Vagina (tissue), 2 donors: ENCODE measurements at regions not wholly inside any gene's neighbourhood (a gene's known extent, or its start where the extent isn't known, plus 50 kb on each side); places are given as distances from the start of the nearest gene placed in this dataset.

Experiments
- DNase-seq, 2 donors: peaks; one replicate each; pipeline ENCODE4 v3.0.0-alpha.2; 2017; ENCODE audit errors: extremely low spot score in 2 of 2
- H3K27ac ChIP-seq: fragments of 200-600 bp; sonication (generic); one replicate; pipeline ENCODE4 v1.5.1; 2019
- H3K27me3 ChIP-seq: fragments of 200-600 bp; sonication (generic); one replicate; pipeline ENCODE4 v1.5.1; 2019
- H3K36me3 ChIP-seq, 2 donors: fragments of 200-600 bp; sonication (generic); one replicate each; pipeline ENCODE4 v1.5.1; 2017 to 2019
- H3K4me1 ChIP-seq: fragments of 200-600 bp; sonication (generic); one replicate; pipeline ENCODE4 v1.5.1; 2019
- H3K4me3 ChIP-seq, 2 donors: fragments of 200-600 bp; sonication (generic); 1 replicate in 1 of 2; 2 replicates in 1 of 2; pipeline ENCODE4 v1.5.1; 2016 to 2019
- H3K9me3 ChIP-seq: fragments of 200-600 bp; sonication (generic); one replicate; pipeline ENCODE4 v1.5.1; 2019
- POLR2A ChIP-seq, 2 donors: fragments of 450-650 bp; IDR thresholded peaks; one replicate each; pipeline ENCODE4 v1.6.1; 2017; ENCODE audit warnings: antibody characterized with exemption in 2 of 2, mild to moderate bottlenecking in 2 of 2, moderate library complexity in 2 of 2
- POLR2AphosphoS5 ChIP-seq, 2 donors: sonication (generic); formaldehyde crosslinking; IDR thresholded peaks; one replicate each; pipeline ENCODE4 v1.9.0; 2017; ENCODE audit warnings: antibody characterized with exemption in 2 of 2, mild to moderate bottlenecking in 2 of 2, low read depth in 1 of 2; ENCODE audit not compliant: insufficient read depth in 1 of 2
- intact Hi-C: fragments of 100-400 bp; cut with DNase I; formaldehyde crosslinking; loops from one replicate; pipeline ENCODE4 v1.15.1; 2023
- TF ChIP-seq, protein P1 (sequence below), 3 experiments: fragments of 450-650 bp in 2 of 3; fragments of 200-600 bp in 1 of 3; sonication (generic) in 1 of 3; IDR thresholded peaks; one replicate each; pipeline ENCODE4 v1.5.1; 2017 to 2019; ENCODE audit warnings: antibody characterized with exemption in 3 of 3, mild to moderate bottlenecking in 2 of 3, moderate library complexity in 2 of 3

DNA sequence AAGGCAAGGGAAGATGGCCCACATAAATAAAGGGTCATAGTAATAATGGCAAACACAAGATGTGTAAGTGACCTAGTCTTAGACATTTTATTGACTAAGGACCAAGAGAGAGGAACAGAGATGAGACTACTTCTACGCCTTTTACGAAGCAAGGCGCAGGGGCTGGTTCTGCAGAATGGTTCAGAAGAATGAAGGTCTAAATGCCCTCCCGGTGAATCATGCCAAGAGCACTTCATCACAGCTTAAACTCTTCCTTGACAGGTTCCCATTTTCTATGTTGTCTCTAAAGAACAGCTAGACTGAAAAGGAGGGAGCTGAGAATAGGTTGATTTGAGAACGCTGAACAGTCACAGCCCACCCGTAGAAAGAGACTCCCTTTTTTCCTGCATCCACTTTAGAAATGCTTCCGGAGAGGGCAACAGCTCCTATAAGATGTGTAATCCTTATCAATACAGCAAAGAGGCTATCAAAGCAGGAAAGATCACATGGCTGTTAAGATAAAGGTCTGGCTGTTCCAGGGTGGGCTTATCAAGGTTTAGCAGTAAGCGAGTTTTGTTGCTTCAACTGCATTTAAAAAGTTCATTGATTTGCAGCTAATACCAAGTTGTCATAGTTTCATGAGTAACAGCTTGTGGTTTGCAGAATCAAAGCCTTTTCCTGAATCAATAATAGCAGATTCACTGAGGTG is 93.4 kb upstream of the AUTS2 start:
- Histone ChIP-seq H3K36me3 (no peaks in the 10 kb centered on the region), H3K4me1 (no peaks in the 10 kb centered on the region), H3K27ac (no peak overlapping the region), H3K9me3 (no peaks in the 10 kb centered on the region), H3K4me3 (no peak overlapping the region), H3K27me3 (no peaks in the 10 kb centered on the region)
- no peak for TF ChIP-seq POLR2AphosphoS5 (IDR thresholded peaks at IDR 0.05; ENCODE audit: insufficient read depth in 1 of 2, low read depth in 1 of 2)
- no peak for TF ChIP-seq POLR2A (IDR thresholded peaks at IDR 0.05)
- TF ChIP-seq, protein P1, sequence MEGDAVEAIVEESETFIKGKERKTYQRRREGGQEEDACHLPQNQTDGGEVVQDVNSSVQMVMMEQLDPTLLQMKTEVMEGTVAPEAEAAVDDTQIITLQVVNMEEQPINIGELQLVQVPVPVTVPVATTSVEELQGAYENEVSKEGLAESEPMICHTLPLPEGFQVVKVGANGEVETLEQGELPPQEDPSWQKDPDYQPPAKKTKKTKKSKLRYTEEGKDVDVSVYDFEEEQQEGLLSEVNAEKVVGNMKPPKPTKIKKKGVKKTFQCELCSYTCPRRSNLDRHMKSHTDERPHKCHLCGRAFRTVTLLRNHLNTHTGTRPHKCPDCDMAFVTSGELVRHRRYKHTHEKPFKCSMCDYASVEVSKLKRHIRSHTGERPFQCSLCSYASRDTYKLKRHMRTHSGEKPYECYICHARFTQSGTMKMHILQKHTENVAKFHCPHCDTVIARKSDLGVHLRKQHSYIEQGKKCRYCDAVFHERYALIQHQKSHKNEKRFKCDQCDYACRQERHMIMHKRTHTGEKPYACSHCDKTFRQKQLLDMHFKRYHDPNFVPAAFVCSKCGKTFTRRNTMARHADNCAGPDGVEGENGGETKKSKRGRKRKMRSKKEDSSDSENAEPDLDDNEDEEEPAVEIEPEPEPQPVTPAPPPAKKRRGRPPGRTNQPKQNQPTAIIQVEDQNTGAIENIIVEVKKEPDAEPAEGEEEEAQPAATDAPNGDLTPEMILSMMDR (IDR thresholded peaks at IDR 0.05): no peak
- no peak for DNase-seq
- intact Hi-C loops: no loop called here

DNA sequence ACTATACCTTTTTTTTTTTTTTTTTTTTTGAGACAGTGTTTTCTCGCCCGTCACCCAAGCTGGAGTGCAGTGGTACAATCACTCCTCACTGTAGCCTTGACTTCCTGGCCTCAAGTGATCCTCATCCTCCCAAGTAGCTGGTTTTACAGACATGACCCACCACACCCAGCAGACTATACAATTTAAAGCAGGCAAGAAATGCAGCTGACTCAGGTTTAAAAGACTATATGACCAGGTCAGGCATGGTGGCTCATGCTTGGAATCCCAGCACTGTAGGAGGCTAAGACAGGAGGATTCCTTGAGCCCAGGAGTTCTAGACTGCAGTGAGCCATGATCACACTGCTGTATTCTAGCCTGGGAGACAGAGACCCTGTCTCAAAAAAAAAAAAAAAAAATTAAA is 89.5 kb upstream of the AUTS2 start:
- no peaks in the 10 kb centered on the region for H3K27me3 ChIP-seq
- H3K4me1 ChIP-seq: no peaks in the 10 kb centered on the region
- TF ChIP-seq POLR2A (IDR thresholded peaks at IDR 0.05) (no peak), POLR2AphosphoS5 (IDR thresholded peaks at IDR 0.05; ENCODE audit: insufficient read depth in 1 of 2, low read depth in 1 of 2) (no peak)
- TF ChIP-seq, protein P1 (IDR thresholded peaks at IDR 0.05): no peak
- no peak for DNase-seq
- intact Hi-C loops: no loop called here
- no peak overlapping the region for H3K27ac ChIP-seq
- no peak overlapping the region for H3K4me3 ChIP-seq
- no peaks in the 10 kb centered on the region for H3K36me3 ChIP-seq
- H3K9me3 ChIP-seq: no peaks in the 10 kb centered on the region

DNA sequence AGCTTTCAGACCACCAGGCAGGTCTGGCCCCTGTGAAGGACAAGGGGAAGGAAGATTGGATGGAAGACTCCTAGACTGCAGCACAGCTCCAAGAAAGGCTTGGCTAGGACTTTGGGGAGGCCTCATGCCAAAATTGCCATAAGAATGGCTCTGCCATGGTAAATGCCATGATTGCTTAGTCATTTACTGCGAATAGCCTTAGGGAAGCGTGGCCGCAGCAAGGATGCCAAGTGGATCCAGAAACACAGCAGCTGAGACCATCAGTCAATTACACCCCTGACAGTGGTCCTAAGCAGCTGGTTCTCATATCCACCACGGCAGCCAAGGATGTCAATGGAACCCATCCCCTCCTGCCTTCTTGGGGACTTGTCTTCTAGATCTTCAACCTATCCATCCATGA is 88.2 kb upstream of the AUTS2 start:
- Histone ChIP-seq H3K36me3 (no peaks in the 10 kb centered on the region), H3K4me1 (no peaks in the 10 kb centered on the region), H3K4me3 (no peak overlapping the region), H3K27ac (no peak overlapping the region), H3K9me3 (no peaks in the 10 kb centered on the region), H3K27me3 (no peaks in the 10 kb centered on the region)
- DNase-seq: no peak
- TF ChIP-seq POLR2AphosphoS5 (IDR thresholded peaks at IDR 0.05; ENCODE audit: insufficient read depth in 1 of 2, low read depth in 1 of 2): no peak
- TF ChIP-seq, protein P1 (IDR thresholded peaks at IDR 0.05): no peak
- no peak for TF ChIP-seq POLR2A (IDR thresholded peaks at IDR 0.05)
- intact Hi-C loops: no loop called here

DNA sequence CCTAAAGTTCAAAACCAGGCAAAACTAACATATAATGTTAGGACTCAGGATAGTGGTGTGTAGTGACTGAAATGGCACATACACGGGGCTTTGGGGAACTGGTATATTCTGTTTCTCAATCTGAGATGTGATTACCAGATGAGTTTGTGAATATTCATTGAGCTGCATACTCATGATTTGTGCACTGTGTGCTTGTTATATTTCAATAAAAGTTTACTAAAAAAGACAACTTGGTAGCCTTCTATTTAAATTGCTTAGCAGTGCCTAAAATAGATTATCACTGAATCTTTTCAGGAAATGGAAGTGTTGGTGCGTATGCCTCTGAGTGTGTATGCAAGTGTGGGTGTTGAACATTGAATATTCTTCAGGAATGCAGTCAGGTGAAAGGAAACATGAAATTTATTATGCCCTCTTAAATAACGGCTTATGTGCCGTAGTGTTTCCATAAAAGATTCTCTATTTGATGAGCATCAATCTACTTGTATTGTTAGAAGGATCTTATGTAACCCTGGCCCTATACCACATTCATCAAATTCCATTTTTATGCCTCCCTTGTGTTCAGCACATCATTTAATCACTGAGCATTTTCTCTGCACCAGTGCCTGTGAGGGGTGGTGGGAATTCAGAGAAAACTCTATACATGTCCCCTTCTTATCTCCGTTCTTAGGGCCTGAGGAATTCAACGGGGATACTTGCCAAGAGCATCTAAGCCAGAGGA is 82.6 kb upstream of the AUTS2 start:
- Histone ChIP-seq H3K36me3 (no peaks in the 10 kb centered on the region), H3K4me1 (no peaks in the 10 kb centered on the region), H3K4me3 (no peak overlapping the region), H3K9me3 (no peaks in the 10 kb centered on the region), H3K27ac (no peak overlapping the region), H3K27me3 (no peaks in the 10 kb centered on the region)
- DNase-seq: no peak
- TF ChIP-seq POLR2A (IDR thresholded peaks at IDR 0.05) (no peak), POLR2AphosphoS5 (IDR thresholded peaks at IDR 0.05; ENCODE audit: insufficient read depth in 1 of 2, low read depth in 1 of 2) (no peak)
- TF ChIP-seq, protein P1 (IDR thresholded peaks at IDR 0.05): no peak
- intact Hi-C loops: no loop called here

DNA sequence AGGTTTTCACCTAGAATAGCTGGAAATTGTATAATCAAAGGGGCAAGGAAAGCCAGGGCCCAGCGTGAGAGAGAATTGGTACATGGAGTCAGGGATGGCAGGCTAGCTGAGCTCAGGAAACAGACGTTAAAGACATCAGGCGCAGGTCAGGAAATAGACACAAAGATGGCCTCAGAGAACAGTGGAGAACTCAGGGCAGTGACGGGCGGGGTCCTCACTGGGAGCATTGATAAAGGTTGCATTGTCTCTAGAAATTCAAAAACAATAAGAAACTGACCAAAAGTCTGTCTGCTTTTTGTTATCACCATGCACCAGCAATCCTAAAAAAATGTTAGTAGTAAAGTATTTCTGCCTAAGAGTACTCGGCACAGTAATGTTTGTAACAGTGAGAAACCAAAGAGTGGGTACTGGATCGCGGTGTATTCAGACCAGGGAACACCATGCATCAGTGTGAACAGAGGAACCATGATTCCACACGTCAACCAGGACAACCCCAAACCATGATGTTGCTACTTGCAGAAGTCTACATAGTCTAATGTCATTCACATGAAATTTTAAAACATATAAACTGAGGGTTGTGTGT is 81.9 kb upstream of the AUTS2 start:
- no peaks in the 10 kb centered on the region for H3K27me3 ChIP-seq
- no peaks in the 10 kb centered on the region for H3K36me3 ChIP-seq
- DNase-seq: no peak
- intact Hi-C loops: no loop called here
- H3K9me3 ChIP-seq: no peaks in the 10 kb centered on the region
- TF ChIP-seq POLR2AphosphoS5 (IDR thresholded peaks at IDR 0.05; ENCODE audit: insufficient read depth in 1 of 2, low read depth in 1 of 2): no peak
- TF ChIP-seq POLR2A (IDR thresholded peaks at IDR 0.05): no peak
- TF ChIP-seq, protein P1 (IDR thresholded peaks at IDR 0.05): no peak
- H3K27ac ChIP-seq: no peak overlapping the region
- no peaks in the 10 kb centered on the region for H3K4me1 ChIP-seq
- H3K4me3 ChIP-seq: no peak overlapping the region
